GM23338 (cell line): ENCODE measurements at regions not wholly inside any gene's neighbourhood (a gene's known extent, or its start where the extent isn't known, plus 50 kb on each side); places are given as distances from the start of the nearest gene placed in this dataset.

Source experiments
- ATAC-seq: fragments of 200-7000 bp; cut with Tn5 transposase; 3 replicates; pipeline ENCODE4 v1.9.1; 2020
- DNase-seq: peaks from one replicate; pipeline ENCODE4 v3.0.0-alpha.2; 2015; ENCODE audit warnings: low spot score
- H2AFZ ChIP-seq: fragments of 200-600 bp; sonication (generic); 2 replicates; pipeline ENCODE4 v1.8.0; 2016; ENCODE audit warnings: antibody characterized with exemption, mild to moderate bottlenecking, moderate library complexity
- H3F3A ChIP-seq: fragments of 200-600 bp; sonication (generic); replicated peaks from 2 replicates; pipeline ENCODE4 v1.8.0; 2017; ENCODE audit warnings: antibody characterized with exemption, mixed run types, low read depth
- H3K27ac ChIP-seq: fragments of 200-600 bp; sonication (generic); 2 replicates; pipeline ENCODE4 v1.6.1; 2016; ENCODE audit warnings: low read depth
- H3K27me3 ChIP-seq: fragments of 200-600 bp; sonication (generic); 2 replicates; pipeline ENCODE4 v1.8.0; 2016; ENCODE audit warnings: mild to moderate bottlenecking, mixed run types, moderate library complexity; ENCODE audit not compliant: insufficient read depth
- H3K36me3 ChIP-seq: fragments of 200-600 bp; sonication (generic); 2 replicates; pipeline ENCODE4 v1.8.0; 2016; ENCODE audit warnings: mild to moderate bottlenecking; ENCODE audit not compliant: insufficient read depth
- H3K4me1 ChIP-seq: fragments of 200-600 bp; sonication (generic); 2 replicates; pipeline ENCODE4 v1.8.0; 2016; ENCODE audit warnings: mild to moderate bottlenecking, moderate library complexity; ENCODE audit not compliant: insufficient read depth
- H3K4me2 ChIP-seq: fragments of 200-600 bp; sonication (generic); 2 replicates; pipeline ENCODE4 v1.7.1; 2017; ENCODE audit warnings: mixed run types
- H3K4me3 ChIP-seq: fragments of 200-600 bp; sonication (generic); 2 replicates; pipeline ENCODE4 v1.6.1; 2016; ENCODE audit warnings: mixed run types
- H3K79me2 ChIP-seq: fragments of 200-600 bp; sonication (generic); replicated peaks from 2 replicates; pipeline ENCODE4 v1.8.0; 2017; ENCODE audit warnings: mild to moderate bottlenecking; ENCODE audit not compliant: insufficient read depth
- H3K9me2 ChIP-seq: fragments of 200-600 bp; sonication (generic); 2 replicates; pipeline ENCODE4 v1.8.0; 2017; ENCODE audit not compliant: insufficient read depth
- H4K20me1 ChIP-seq: fragments of 200-600 bp; sonication (generic); replicated peaks from 2 replicates; pipeline ENCODE4 v1.8.0; 2017; ENCODE audit warnings: mild to moderate bottlenecking; ENCODE audit not compliant: insufficient read depth
- H3K27ac Mint-ChIP-seq: 2 replicates; pipeline ENCODE4 v1.8.0; 2020; ENCODE audit warnings: inconsistent platforms, mild to moderate bottlenecking, moderate library complexity, mixed read lengths
- H3K27me3 Mint-ChIP-seq: 3 replicates; pipeline ENCODE4 v1.8.0; 2022; ENCODE audit warnings: low read depth, mild to moderate bottlenecking, moderate library complexity, mixed read lengths, inconsistent platforms; ENCODE audit not compliant: insufficient read depth, poor library complexity
- H3K36me3 Mint-ChIP-seq: 3 replicates; pipeline ENCODE4 v1.8.0; 2021; ENCODE audit warnings: low read depth, mild to moderate bottlenecking, inconsistent platforms, moderate library complexity, mixed read lengths
- H3K4me1 Mint-ChIP-seq: 3 replicates; pipeline ENCODE4 v1.8.0; 2020; ENCODE audit warnings: mild to moderate bottlenecking, inconsistent platforms, mixed read lengths
- H3K4me3 Mint-ChIP-seq: 3 replicates; pipeline ENCODE4 v1.8.0; 2021; ENCODE audit warnings: moderate library complexity, mild to moderate bottlenecking, inconsistent platforms, mixed read lengths
- H3K9me3 Mint-ChIP-seq: 3 replicates; pipeline ENCODE4 v1.8.0; 2020; ENCODE audit warnings: moderate library complexity, mild to moderate bottlenecking, inconsistent platforms, mixed read lengths
- CREB1 ChIP-seq: fragments of 250-450 bp; sonication (Bioruptor Pico); IDR thresholded peaks from 2 replicates; pipeline ENCODE4 v1.5.0; 2020; ENCODE audit warnings: low read depth, mild to moderate bottlenecking, moderate library complexity
- CTCF ChIP-seq, 2 experiments: fragments of 200-600 bp in 1 of 2; sonication (generic) in 1 of 2; conservative IDR thresholded peaks; 2 replicates each; pipeline versions ENCODE4 v1.5.1 to v1.6.1; 2016 to 2017; ENCODE audit warnings: antibody characterized with exemption in 2 of 2, low read depth in 2 of 2, mild to moderate bottlenecking in 2 of 2, moderate library complexity in 1 of 2
- EZH2 ChIP-seq: fragments of 200-600 bp; sonication (generic); IDR thresholded peaks from one replicate; pipeline ENCODE4 v1.8.0; 2017; ENCODE audit warnings: antibody characterized with exemption, mild to moderate bottlenecking, low read depth; ENCODE audit not compliant: unreplicated experiment
- EZH2phosphoT487 ChIP-seq: fragments of 200-600 bp; sonication (generic); IDR thresholded peaks from one replicate; pipeline ENCODE4 v1.8.1; 2018; ENCODE audit warnings: antibody characterized with exemption; ENCODE audit not compliant: unreplicated experiment
- JUNB ChIP-seq: IDR thresholded peaks from one replicate; pipeline ENCODE4 v1.6.1; 2016; ENCODE audit warnings: antibody characterized with exemption; ENCODE audit not compliant: unreplicated experiment
- NANOG ChIP-seq: IDR thresholded peaks from 2 replicates; pipeline ENCODE4 v1.6.1; 2016; ENCODE audit warnings: antibody characterized with exemption, borderline replicate concordance
- POLR2AphosphoS5 ChIP-seq: IDR thresholded peaks from 2 replicates; pipeline ENCODE4 v1.6.1; 2016; ENCODE audit warnings: antibody characterized with exemption, low read depth
- STAT1 ChIP-seq: IDR thresholded peaks from one replicate; pipeline ENCODE4 v1.6.1; 2016; ENCODE audit warnings: antibody characterized with exemption; ENCODE audit not compliant: unreplicated experiment
- ZNF114 ChIP-seq: fragments of 250-450 bp; sonication (Bioruptor Pico); IDR thresholded peaks from 2 replicates; pipeline ENCODE4 v1.5.0; 2020; ENCODE audit warnings: mild to moderate bottlenecking, moderate library complexity
- ZNF331 ChIP-seq: fragments of 250-450 bp; sonication (Bioruptor Pico); IDR thresholded peaks from 2 replicates; pipeline ENCODE4 v1.5.0; 2020; ENCODE audit warnings: low read depth, mild to moderate bottlenecking, moderate library complexity
- TF ChIP-seq, protein P1 (sequence below): fragments of 250-450 bp; sonication (Bioruptor Pico); IDR thresholded peaks from 2 replicates; pipeline ENCODE4 v1.5.0; 2020; ENCODE audit warnings: mild to moderate bottlenecking, moderate library complexity
- TF ChIP-seq, protein P2 (sequence below): IDR thresholded peaks from 2 replicates; pipeline ENCODE4 v1.6.1; 2016; ENCODE audit warnings: antibody characterized with exemption
- TF ChIP-seq, protein P3 (sequence below): IDR thresholded peaks from one replicate; pipeline ENCODE4 v1.6.1; 2018; ENCODE audit warnings: antibody characterized with exemption; ENCODE audit not compliant: unreplicated experiment

DNA sequence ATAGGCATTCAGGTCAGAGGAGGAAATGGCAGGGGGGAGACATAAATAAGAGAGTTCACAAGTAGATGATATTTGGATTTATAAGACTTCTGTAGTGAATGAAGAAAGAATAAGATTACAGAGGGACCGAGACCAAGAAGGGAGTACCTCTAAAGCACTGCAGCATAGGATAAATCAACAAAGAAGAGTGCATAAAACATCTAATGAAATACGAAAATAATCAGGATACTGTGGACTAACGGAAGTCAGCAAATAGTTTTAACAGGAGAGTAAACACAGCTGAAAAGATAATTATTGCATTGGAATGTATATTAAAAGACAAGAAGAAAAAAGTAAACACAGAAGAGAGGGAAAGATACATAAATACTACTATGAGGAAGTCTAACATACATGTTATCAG lies 921.9 kb upstream of the PRMT6 start:
- TF ChIP-seq NANOG (no peak), EZH2phosphoT487 (no peak), CREB1 (no peak), EZH2 (no peak), JUNB (no peak), ZNF114 (CRISPR knock-in tag) (no peak), STAT1 (no peak), POLR2AphosphoS5 (no peak), CTCF (conservative IDR thresholded peaks at IDR 0.05; ENCODE audit: low read depth in 2 of 2) (no peak), ZNF331 (CRISPR knock-in tag) (no peak)
- TF ChIP-seq, protein P1, sequence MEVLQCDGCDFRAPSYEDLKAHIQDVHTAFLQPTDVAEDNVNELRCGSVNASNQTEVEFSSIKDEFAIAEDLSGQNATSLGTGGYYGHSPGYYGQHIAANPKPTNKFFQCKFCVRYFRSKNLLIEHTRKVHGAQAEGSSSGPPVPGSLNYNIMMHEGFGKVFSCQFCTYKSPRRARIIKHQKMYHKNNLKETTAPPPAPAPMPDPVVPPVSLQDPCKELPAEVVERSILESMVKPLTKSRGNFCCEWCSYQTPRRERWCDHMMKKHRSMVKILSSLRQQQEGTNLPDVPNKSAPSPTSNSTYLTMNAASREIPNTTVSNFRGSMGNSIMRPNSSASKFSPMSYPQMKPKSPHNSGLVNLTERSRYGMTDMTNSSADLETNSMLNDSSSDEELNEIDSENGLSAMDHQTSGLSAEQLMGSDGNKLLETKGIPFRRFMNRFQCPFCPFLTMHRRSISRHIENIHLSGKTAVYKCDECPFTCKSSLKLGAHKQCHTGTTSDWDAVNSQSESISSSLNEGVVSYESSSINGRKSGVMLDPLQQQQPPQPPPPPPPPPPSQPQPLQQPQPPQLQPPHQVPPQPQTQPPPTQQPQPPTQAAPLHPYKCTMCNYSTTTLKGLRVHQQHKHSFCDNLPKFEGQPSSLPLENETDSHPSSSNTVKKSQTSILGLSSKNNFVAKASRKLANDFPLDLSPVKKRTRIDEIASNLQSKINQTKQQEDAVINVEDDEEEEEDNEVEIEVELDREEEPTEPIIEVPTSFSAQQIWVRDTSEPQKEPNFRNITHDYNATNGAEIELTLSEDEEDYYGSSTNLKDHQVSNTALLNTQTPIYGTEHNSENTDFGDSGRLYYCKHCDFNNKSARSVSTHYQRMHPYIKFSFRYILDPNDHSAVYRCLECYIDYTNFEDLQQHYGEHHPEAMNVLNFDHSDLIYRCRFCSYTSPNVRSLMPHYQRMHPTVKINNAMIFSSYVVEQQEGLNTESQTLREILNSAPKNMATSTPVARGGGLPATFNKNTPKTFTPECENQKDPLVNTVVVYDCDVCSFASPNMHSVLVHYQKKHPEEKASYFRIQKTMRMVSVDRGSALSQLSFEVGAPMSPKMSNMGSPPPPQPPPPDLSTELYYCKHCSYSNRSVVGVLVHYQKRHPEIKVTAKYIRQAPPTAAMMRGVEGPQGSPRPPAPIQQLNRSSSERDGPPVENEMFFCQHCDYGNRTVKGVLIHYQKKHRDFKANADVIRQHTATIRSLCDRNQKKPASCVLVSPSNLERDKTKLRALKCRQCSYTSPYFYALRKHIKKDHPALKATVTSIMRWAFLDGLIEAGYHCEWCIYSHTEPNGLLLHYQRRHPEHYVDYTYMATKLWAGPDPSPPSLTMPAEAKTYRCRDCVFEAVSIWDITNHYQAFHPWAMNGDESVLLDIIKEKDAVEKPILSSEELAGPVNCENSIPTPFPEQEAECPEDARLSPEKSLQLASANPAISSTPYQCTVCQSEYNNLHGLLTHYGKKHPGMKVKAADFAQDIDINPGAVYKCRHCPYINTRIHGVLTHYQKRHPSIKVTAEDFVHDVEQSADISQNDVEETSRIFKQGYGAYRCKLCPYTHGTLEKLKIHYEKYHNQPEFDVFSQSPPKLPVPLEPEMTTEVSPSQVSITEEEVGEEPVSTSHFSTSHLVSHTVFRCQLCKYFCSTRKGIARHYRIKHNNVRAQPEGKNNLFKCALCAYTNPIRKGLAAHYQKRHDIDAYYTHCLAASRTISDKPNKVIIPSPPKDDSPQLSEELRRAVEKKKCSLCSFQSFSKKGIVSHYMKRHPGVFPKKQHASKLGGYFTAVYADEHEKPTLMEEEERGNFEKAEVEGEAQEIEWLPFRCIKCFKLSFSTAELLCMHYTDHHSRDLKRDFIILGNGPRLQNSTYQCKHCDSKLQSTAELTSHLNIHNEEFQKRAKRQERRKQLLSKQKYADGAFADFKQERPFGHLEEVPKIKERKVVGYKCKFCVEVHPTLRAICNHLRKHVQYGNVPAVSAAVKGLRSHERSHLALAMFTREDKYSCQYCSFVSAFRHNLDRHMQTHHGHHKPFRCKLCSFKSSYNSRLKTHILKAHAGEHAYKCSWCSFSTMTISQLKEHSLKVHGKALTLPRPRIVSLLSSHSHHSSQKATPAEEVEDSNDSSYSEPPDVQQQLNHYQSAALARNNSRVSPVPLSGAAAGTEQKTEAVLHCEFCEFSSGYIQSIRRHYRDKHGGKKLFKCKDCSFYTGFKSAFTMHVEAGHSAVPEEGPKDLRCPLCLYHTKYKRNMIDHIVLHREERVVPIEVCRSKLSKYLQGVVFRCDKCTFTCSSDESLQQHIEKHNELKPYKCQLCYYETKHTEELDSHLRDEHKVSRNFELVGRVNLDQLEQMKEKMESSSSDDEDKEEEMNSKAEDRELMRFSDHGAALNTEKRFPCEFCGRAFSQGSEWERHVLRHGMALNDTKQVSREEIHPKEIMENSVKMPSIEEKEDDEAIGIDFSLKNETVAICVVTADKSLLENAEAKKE (CRISPR knock-in tag): no peak
- TF ChIP-seq, protein P2, sequence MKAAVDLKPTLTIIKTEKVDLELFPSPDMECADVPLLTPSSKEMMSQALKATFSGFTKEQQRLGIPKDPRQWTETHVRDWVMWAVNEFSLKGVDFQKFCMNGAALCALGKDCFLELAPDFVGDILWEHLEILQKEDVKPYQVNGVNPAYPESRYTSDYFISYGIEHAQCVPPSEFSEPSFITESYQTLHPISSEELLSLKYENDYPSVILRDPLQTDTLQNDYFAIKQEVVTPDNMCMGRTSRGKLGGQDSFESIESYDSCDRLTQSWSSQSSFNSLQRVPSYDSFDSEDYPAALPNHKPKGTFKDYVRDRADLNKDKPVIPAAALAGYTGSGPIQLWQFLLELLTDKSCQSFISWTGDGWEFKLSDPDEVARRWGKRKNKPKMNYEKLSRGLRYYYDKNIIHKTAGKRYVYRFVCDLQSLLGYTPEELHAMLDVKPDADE: no peak
- TF ChIP-seq, protein P3, sequence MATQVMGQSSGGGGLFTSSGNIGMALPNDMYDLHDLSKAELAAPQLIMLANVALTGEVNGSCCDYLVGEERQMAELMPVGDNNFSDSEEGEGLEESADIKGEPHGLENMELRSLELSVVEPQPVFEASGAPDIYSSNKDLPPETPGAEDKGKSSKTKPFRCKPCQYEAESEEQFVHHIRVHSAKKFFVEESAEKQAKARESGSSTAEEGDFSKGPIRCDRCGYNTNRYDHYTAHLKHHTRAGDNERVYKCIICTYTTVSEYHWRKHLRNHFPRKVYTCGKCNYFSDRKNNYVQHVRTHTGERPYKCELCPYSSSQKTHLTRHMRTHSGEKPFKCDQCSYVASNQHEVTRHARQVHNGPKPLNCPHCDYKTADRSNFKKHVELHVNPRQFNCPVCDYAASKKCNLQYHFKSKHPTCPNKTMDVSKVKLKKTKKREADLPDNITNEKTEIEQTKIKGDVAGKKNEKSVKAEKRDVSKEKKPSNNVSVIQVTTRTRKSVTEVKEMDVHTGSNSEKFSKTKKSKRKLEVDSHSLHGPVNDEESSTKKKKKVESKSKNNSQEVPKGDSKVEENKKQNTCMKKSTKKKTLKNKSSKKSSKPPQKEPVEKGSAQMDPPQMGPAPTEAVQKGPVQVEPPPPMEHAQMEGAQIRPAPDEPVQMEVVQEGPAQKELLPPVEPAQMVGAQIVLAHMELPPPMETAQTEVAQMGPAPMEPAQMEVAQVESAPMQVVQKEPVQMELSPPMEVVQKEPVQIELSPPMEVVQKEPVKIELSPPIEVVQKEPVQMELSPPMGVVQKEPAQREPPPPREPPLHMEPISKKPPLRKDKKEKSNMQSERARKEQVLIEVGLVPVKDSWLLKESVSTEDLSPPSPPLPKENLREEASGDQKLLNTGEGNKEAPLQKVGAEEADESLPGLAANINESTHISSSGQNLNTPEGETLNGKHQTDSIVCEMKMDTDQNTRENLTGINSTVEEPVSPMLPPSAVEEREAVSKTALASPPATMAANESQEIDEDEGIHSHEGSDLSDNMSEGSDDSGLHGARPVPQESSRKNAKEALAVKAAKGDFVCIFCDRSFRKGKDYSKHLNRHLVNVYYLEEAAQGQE: no peak
- no peak for ATAC-seq
- H3K4me3 Mint-ChIP-seq: no peak overlapping the region

More for the DNA sequence above, 921.9 kb upstream of the PRMT6 start:
- Histone ChIP-seq H3K27me3 (no peaks in the 10 kb centered on the region), H3K4me2 (no peak overlapping the region), H3F3A (no peaks in the 10 kb centered on the region), H2AFZ (no peak overlapping the region), H3K36me3 (no peaks in the 10 kb centered on the region), H3K4me1 (no peaks in the 10 kb centered on the region), H3K9me2 (no peaks in the 10 kb centered on the region), H3K4me3 (no peak overlapping the region), H3K27ac (no peak overlapping the region), H3K79me2 (no peaks in the 10 kb centered on the region), H4K20me1 (no peaks in the 10 kb centered on the region)
- no peak for DNase-seq
- Mint-ChIP-seq H3K27ac (no peak overlapping the region), H3K4me1 (no peaks in the 10 kb centered on the region), H3K9me3 (no peaks in the 10 kb centered on the region), H3K27me3 (no peaks in the 10 kb centered on the region), H3K36me3 (no peaks in the 10 kb centered on the region)
